Thoracic aorta (tissue), 2 donors: ENCODE measurements at regions not wholly inside any gene's neighbourhood (a gene's known extent, or its start where the extent isn't known, plus 50 kb on each side); places are given as distances from the start of the nearest gene placed in this dataset.

Experiments
- ATAC-seq: fragments of 150-250 bp; one replicate; pipeline ENCODE4 v1.8.0; 2017; ENCODE audit warnings: low read depth; ENCODE audit not compliant: insufficient number of reproducible peaks, low FRiP score
- DNase-seq: peaks from one replicate; pipeline ENCODE4 v3.0.0-alpha.2; 2020; ENCODE audit warnings: low spot score
- H3K27ac ChIP-seq, 2 donors: fragments of 200-600 bp; sonication (generic); 1 replicate in 1 of 2; 2 replicates in 1 of 2; pipeline ENCODE4 v1.5.1; 2016; ENCODE audit warnings: mild to moderate bottlenecking in 2 of 2, moderate library complexity in 2 of 2
- H3K27me3 ChIP-seq: fragments of 200-600 bp; sonication (generic); replicated peaks from 2 replicates; pipeline ENCODE4 v1.6.0; 2016; ENCODE audit warnings: mild to moderate bottlenecking; ENCODE audit not compliant: insufficient read depth
- H3K36me3 ChIP-seq: fragments of 200-600 bp; sonication (generic); one replicate; pipeline ENCODE4 v1.5.1; 2016
- H3K4me1 ChIP-seq, 2 donors: fragments of 200-600 bp; sonication (generic); 1 replicate in 1 of 2; 2 replicates in 1 of 2; pipeline versions ENCODE4 v1.5.1 to v1.6.0; 2016; ENCODE audit warnings: low read depth in 2 of 2, mild to moderate bottlenecking in 1 of 2; ENCODE audit not compliant: control insufficient read depth in 1 of 2
- H3K4me3 ChIP-seq: fragments of 200-600 bp; sonication (generic); 2 replicates; pipeline ENCODE4 v1.5.1; 2016; ENCODE audit warnings: mild to moderate bottlenecking
- H3K9me3 ChIP-seq: fragments of 200-600 bp; sonication (generic); 2 replicates; pipeline ENCODE4 v1.5.1; 2016
- TF ChIP-seq, protein P1 (sequence below): fragments of 200-600 bp; sonication (generic); IDR thresholded peaks from one replicate; pipeline ENCODE4 v1.5.1; 2019; ENCODE audit warnings: antibody characterized with exemption

- H3K9me3 ChIP-seq = no peaks in the 10 kb centered on the region
- no peaks in the 10 kb centered on the region for H3K36me3 ChIP-seq
- no peak overlapping the region for H3K27ac ChIP-seq
- H3K27me3 ChIP-seq = no peaks in the 10 kb centered on the region
- H3K4me1 ChIP-seq = no peaks in the 10 kb centered on the region
- DNase-seq = no peak
- TF ChIP-seq, protein P1, sequence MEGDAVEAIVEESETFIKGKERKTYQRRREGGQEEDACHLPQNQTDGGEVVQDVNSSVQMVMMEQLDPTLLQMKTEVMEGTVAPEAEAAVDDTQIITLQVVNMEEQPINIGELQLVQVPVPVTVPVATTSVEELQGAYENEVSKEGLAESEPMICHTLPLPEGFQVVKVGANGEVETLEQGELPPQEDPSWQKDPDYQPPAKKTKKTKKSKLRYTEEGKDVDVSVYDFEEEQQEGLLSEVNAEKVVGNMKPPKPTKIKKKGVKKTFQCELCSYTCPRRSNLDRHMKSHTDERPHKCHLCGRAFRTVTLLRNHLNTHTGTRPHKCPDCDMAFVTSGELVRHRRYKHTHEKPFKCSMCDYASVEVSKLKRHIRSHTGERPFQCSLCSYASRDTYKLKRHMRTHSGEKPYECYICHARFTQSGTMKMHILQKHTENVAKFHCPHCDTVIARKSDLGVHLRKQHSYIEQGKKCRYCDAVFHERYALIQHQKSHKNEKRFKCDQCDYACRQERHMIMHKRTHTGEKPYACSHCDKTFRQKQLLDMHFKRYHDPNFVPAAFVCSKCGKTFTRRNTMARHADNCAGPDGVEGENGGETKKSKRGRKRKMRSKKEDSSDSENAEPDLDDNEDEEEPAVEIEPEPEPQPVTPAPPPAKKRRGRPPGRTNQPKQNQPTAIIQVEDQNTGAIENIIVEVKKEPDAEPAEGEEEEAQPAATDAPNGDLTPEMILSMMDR = no peak
- no peak overlapping the region for H3K4me3 ChIP-seq
- ATAC-seq = no peak
These were observed 259.3 kb upstream of the SLC30A5 start for GRCh38 chr5:68834491-68834981.

GRCh38 chr5:68838157-68838718 lies 255.6 kb upstream of the SLC30A5 start:
- DNase-seq (no peak), ATAC-seq (no peak)
- H3K4me3 ChIP-seq = no peak overlapping the region
- no peaks in the 10 kb centered on the region for H3K9me3 ChIP-seq
- no peaks in the 10 kb centered on the region for H3K4me1 ChIP-seq
- no peaks in the 10 kb centered on the region for H3K36me3 ChIP-seq
- no peak overlapping the region for H3K27ac ChIP-seq
- TF ChIP-seq, protein P1 = no peak
- H3K27me3 ChIP-seq = no peaks in the 10 kb centered on the region

GRCh38 chr5:68839019-68839552 lies 254.7 kb upstream of the SLC30A5 start:
- Histone ChIP-seq H3K36me3 (no peaks in the 10 kb centered on the region), H3K27ac (no peak overlapping the region), H3K4me1 (no peaks in the 10 kb centered on the region), H3K9me3 (no peaks in the 10 kb centered on the region), H3K27me3 (no peaks in the 10 kb centered on the region), H3K4me3 (no peak overlapping the region)
- ATAC-seq = no peak
- no peak for DNase-seq
- TF ChIP-seq, protein P1 = no peak

DNA sequence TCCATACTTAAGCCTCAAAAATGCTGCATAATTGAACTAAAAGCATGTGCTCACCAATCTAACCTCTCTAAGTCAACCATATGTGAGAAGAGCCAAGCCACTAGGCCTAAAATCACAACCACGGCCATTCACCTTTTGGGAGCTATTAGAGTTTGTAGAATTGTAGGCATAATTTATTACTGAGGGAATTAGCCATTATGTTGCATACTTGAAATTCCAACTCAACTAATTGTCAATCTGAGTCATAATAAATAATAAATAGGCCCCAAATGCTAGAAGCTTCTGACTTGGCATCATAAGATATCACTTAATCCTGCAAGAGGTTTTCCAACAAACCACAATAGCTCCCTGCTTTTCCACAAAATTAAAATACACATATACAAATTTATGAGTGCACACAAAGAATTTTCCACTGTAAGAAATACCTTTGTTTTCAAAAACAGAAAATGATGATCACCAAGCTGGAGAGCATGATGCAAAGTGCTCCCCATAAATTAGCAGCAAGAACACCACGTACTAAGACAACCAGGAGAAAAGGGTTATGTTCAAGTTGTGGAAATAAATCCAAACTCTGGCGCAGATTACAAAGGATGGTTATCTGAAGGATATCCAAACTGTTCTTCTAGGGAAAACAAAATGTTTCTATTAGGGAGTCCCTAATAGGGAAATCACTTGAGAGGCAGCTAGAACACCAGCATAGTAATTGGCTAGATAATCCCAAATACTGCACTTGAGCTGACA lies 250.0 kb upstream of the SLC30A5 start:
- H3K4me3 ChIP-seq = no peak overlapping the region
- no peaks in the 10 kb centered on the region for H3K27me3 ChIP-seq
- H3K36me3 ChIP-seq = no peaks in the 10 kb centered on the region
- no peak for ATAC-seq
- H3K27ac ChIP-seq = no peak overlapping the region
- no peaks in the 10 kb centered on the region for H3K9me3 ChIP-seq
- TF ChIP-seq, protein P1 = no peak
- DNase-seq = no peak
- no peaks in the 10 kb centered on the region for H3K4me1 ChIP-seq

DNA sequence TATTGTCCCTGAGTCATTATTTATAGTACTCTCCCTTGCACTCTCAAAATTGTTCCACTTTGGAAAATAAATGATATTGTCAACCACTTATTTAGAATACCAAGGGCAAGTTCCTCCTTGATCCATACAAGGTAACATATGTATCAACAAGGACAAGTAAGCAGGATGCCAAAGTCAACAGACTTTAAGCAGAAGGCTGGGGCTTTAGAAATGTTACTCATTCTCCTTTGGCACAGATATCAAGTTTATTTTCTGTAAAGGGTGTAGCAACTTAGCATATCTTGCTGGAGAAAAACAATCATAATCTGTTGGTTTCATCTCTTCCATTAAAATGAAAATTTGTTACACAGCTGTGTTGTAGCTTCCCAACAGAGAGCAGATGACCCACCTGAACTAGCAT lies 248.7 kb upstream of the SLC30A5 start:
- Histone ChIP-seq H3K27me3 (no peaks in the 10 kb centered on the region), H3K9me3 (no peaks in the 10 kb centered on the region), H3K4me1 (no peaks in the 10 kb centered on the region), H3K27ac (no peak overlapping the region), H3K4me3 (no peak overlapping the region), H3K36me3 (no peaks in the 10 kb centered on the region)
- no peak for DNase-seq
- TF ChIP-seq, protein P1 = no peak
- no peak for ATAC-seq
